ENCODE measurements at regions not wholly inside any gene's neighbourhood (a gene's known extent, or its start where the extent isn't known, plus 50 kb on each side); places are given as distances from the start of the nearest gene placed in this dataset.

- TF ChIP-seq CTCF (IDR thresholded peaks at IDR 0.05) (no peak), POLR2A (IDR thresholded peaks at IDR 0.05) (no peak), POLR2AphosphoS5 (IDR thresholded peaks at IDR 0.05) (no peak)
Measured at GRCh38 chr9:78674874-78675273, 377.9 kb downstream of the PSAT1 start.

All from breast epithelium (tissue), 3 donors.